Upper lobe of right lung (tissue), 1 donor: ENCODE measurements at regions not wholly inside any gene's neighbourhood (a gene's known extent, or its start where the extent isn't known, plus 50 kb on each side); places are given as distances from the start of the nearest gene placed in this dataset.
"Not testable (repeated sequence)": the region's sequence is repeated elsewhere in the genome, so short reads cannot be mapped to it uniquely, and the experiment has no call there.

Experiments
- ATAC-seq: fragments of 200-7000 bp; cut with Tn5 transposase; one replicate; pipeline ENCODE4 v1.9.1; 2020; ENCODE audit warnings: mild to moderate bottlenecking, moderate library complexity
- DNase-seq: peaks from one replicate; pipeline ENCODE4 v3.0.0-alpha.2; 2020
- H3K27ac ChIP-seq: fragments of 200-600 bp; one replicate; pipeline ENCODE4 v1.8.0; 2022
- H3K27me3 ChIP-seq: fragments of 200-600 bp; one replicate; pipeline ENCODE4 v1.8.0; 2022; ENCODE audit warnings: mild to moderate bottlenecking
- H3K36me3 ChIP-seq: fragments of 200-600 bp; one replicate; pipeline ENCODE4 v1.8.0; 2022
- H3K4me1 ChIP-seq: fragments of 200-600 bp; one replicate; pipeline ENCODE4 v1.8.0; 2022
- H3K4me3 ChIP-seq: fragments of 200-600 bp; one replicate; pipeline ENCODE4 v1.8.0; 2022; ENCODE audit warnings: mild to moderate bottlenecking
- H3K9me3 ChIP-seq: fragments of 200-600 bp; one replicate; pipeline ENCODE4 v1.8.0; 2022
- intact Hi-C: fragments of 100-400 bp; cut with DNase I; formaldehyde crosslinking; loops from one replicate; pipeline ENCODE4 v1.11.0; 2022
- TF ChIP-seq, protein P1 (sequence below): fragments of 200-600 bp; IDR thresholded peaks from one replicate; pipeline ENCODE4 v1.8.0; 2022; ENCODE audit warnings: antibody characterized with exemption
- donor health status: DM: no; HTN: yes; CAD: no; lungs with severe emphysema.

DNA sequence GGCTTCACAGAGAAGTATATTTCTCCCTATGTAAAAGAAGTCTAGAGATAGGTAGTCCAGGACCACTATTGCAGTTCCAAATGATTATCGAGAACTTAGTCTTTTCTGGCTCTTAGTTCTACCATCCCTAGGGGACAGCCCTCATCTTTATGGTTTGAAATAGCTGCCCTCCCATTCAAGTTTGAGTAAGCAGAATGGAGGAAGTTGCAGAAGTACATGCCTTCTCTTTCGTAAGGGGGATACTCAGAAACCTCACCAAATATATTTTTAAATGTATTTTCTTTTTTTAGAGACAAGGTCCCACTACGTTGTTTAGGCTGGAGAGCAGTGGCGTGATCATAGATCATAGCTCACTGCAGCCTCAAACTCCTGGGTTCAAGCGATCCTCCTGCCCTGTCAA, 236.8 kb upstream of the RREB1 start:
- peak; percentile 38 for ATAC-seq
- H3K27ac ChIP-seq = peak overlapping the region; percentile 52

GRCh38 chr6:6872459-6873344, 235.1 kb upstream of the RREB1 start:
- no peak overlapping the region for H3K4me3 ChIP-seq
- H3K4me1 ChIP-seq = no peaks in the 10 kb centered on the region
- intact Hi-C loops = no loop called here
- ATAC-seq (no peak), DNase-seq (no peak)
- no peaks in the 10 kb centered on the region for H3K36me3 ChIP-seq
- peak overlapping the region; percentile 6 for H3K27ac ChIP-seq
- H3K27me3 ChIP-seq = no peaks in the 10 kb centered on the region
- TF ChIP-seq, protein P1, sequence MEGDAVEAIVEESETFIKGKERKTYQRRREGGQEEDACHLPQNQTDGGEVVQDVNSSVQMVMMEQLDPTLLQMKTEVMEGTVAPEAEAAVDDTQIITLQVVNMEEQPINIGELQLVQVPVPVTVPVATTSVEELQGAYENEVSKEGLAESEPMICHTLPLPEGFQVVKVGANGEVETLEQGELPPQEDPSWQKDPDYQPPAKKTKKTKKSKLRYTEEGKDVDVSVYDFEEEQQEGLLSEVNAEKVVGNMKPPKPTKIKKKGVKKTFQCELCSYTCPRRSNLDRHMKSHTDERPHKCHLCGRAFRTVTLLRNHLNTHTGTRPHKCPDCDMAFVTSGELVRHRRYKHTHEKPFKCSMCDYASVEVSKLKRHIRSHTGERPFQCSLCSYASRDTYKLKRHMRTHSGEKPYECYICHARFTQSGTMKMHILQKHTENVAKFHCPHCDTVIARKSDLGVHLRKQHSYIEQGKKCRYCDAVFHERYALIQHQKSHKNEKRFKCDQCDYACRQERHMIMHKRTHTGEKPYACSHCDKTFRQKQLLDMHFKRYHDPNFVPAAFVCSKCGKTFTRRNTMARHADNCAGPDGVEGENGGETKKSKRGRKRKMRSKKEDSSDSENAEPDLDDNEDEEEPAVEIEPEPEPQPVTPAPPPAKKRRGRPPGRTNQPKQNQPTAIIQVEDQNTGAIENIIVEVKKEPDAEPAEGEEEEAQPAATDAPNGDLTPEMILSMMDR = no peak
- no peaks in the 10 kb centered on the region for H3K9me3 ChIP-seq

More for the DNA sequence above, 236.8 kb upstream of the RREB1 start:
- Histone ChIP-seq H3K9me3 (no peaks in the 10 kb centered on the region), H3K4me1 (no peaks in the 10 kb centered on the region), H3K4me3 (no peak overlapping the region), H3K36me3 (no peaks in the 10 kb centered on the region), H3K27me3 (no peaks in the 10 kb centered on the region)
- TF ChIP-seq, protein P1 = no peak
- DNase-seq = no peak
- intact Hi-C loops = no loop called here

- peak; percentile 42 for ATAC-seq
- Histone ChIP-seq H3K4me1 (no peaks in the 10 kb centered on the region), H3K27ac (no peak overlapping the region), H3K9me3 (no peaks in the 10 kb centered on the region), H3K36me3 (no peaks in the 10 kb centered on the region), H3K4me3 (no peak overlapping the region), H3K27me3 (no peaks in the 10 kb centered on the region)
- TF ChIP-seq, protein P1 = no peak
- intact Hi-C loops = no loop called here
- no peak for DNase-seq
Observed at GRCh38 chr6:6873778-6874177, 234.0 kb upstream of the RREB1 start.

DNA sequence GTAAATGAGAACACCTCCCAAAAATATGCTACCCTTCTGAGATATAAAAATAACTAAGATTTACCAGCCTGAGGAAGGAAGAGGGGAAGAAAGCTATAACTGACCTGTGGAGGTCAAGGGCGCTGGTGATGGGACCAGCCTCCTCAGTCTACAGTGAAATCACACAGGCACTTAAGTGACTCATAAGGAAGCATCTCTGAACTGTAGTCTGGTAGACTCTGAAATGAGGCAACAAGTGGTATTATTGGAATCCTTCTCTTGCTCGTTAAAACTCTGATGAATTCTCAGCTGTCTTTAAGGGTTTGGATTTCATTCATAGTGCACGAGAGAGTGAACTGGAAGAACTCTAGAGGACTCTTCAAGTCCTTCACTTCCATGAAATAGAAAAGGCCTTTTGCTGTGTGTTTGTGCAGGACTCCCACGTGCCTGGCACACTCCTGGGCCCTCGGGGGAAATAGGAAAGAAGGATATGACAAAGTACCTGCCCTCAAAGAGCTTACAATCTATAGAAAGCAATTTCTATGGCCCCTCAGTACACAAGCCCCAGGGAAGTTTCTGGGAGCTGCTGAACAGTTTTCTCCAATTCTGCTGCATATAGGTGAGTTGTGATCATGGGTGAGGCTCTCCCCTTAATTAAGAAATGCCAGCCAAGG, 231.8 kb upstream of the RREB1 start:
- TF ChIP-seq, protein P1 = no peak
- Histone ChIP-seq H3K36me3 (no peaks in the 10 kb centered on the region), H3K4me3 (no peak overlapping the region), H3K27ac (no peak overlapping the region), H3K27me3 (no peaks in the 10 kb centered on the region), H3K4me1 (no peaks in the 10 kb centered on the region), H3K9me3 (no peaks in the 10 kb centered on the region)
- ATAC-seq = peak; percentile 81
- no peak for DNase-seq
- intact Hi-C loops = no loop called here

- H3K27me3 ChIP-seq, intact Hi-C loops: not testable (repeated sequence)
Observed at GRCh38 chr6:6877792-6878191, 230.0 kb upstream of the RREB1 start.

DNA sequence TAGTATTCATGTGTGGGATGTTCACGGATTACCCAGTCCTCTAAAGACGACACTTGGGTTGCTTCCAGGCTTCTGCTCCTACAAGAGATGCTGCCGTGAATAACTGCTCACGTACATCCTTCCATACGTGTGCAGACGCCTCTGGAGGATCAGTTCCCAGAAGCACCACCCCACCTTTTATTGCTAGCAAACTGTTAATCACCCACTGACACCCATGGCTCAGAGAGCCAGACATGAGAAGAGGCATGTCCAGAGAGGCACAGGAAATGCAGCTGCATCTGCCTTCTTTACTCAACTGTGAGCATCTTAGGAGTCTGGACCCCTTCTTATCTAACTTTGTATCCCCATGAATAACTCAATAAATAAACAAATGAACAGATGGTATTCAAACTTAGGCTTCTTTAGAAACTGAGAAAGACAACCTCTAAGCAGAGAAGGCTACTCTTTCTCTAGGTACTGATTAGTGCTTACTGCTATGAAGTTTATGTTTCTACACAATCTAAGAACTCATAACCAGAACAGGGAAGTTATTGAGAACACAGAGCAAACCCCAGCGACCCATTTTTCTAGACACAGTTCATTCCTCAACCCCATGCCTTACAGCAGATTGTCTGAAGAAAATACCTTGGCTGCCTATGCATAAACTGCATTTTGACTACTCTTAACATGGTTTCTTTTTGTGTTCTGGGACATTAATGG, 228.7 kb upstream of the RREB1 start:
- H3K4me1 ChIP-seq = no peaks in the 10 kb centered on the region
- no peaks in the 10 kb centered on the region for H3K9me3 ChIP-seq
- no peak overlapping the region for H3K4me3 ChIP-seq
- DNase-seq (no peak), ATAC-seq (peak; percentile 56)
- no peaks in the 10 kb centered on the region for H3K36me3 ChIP-seq
- no peaks in the 10 kb centered on the region for H3K27me3 ChIP-seq
- H3K27ac ChIP-seq = peak overlapping the region; percentile 20
- intact Hi-C loops = no loop called here
- TF ChIP-seq, protein P1 = no peak

More at GRCh38 chr6:6877792-6878191, 230.0 kb upstream of the RREB1 start:
- not testable (repeated sequence) for H3K9me3 ChIP-seq, DNase-seq, H3K4me1 ChIP-seq, H3K4me3 ChIP-seq, ATAC-seq, H3K36me3 ChIP-seq, H3K27ac ChIP-seq

- H3K36me3 ChIP-seq, DNase-seq, H3K9me3 ChIP-seq, H3K4me3 ChIP-seq, intact Hi-C loops, H3K4me1 ChIP-seq, H3K27me3 ChIP-seq: not testable (repeated sequence)
- ATAC-seq = peak; percentile 63
- H3K27ac ChIP-seq = peak overlapping the region; percentile 20
Observed at GRCh38 chr6:6879586-6879974, 228.2 kb upstream of the RREB1 start.
